HL-60 (cell line): ENCODE measurements at regions not wholly inside any gene's neighbourhood (a gene's known extent, or its start where the extent isn't known, plus 50 kb on each side); places are given as distances from the start of the nearest gene placed in this dataset.

ENCODE experiments used
- GABPA ChIP-seq: IDR thresholded peaks from 2 replicates; pipeline ENCODE4 v1.6.1; 2012; ENCODE audit warnings: low read depth
- POLR2AphosphoS5 ChIP-seq: IDR thresholded peaks from 2 replicates; pipeline ENCODE4 v1.6.1; 2012; ENCODE audit warnings: low read depth
- REST ChIP-seq: IDR thresholded peaks from 2 replicates; pipeline ENCODE4 v1.6.1; 2012; ENCODE audit warnings: low read depth; ENCODE audit not compliant: insufficient replicate concordance
- SPI1 ChIP-seq: IDR thresholded peaks from 2 replicates; pipeline ENCODE4 v1.6.1; 2012; ENCODE audit warnings: low read depth, mild to moderate bottlenecking, borderline replicate concordance
- TF ChIP-seq, protein P1 (sequence below): IDR thresholded peaks from one replicate; pipeline ENCODE4 v1.5.1; 2011; ENCODE audit warnings: low read length, control low read depth, inconsistent platforms; ENCODE audit not compliant: insufficient read depth

DNA sequence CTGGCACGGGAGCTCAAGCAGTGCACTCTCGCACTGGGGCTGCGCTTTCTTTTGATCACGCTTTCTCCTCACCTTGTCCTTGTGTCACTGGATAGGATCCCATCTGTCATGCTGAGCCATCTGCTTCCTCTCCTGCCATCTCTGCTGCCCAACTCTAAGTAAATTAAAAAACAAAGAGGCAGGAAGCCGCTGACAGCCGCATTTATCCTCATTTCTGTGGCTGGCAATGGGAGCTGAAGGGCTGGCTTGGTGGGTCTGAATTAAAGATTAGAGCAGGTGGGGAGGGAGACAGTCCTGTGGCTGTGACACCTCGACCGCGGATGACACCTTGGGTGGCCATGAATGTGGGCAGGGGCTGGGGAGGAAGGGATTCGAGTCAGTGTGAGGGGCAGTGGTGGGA is 159.2 kb upstream of the ALDH1B1 start:
- TF ChIP-seq, protein P1, sequence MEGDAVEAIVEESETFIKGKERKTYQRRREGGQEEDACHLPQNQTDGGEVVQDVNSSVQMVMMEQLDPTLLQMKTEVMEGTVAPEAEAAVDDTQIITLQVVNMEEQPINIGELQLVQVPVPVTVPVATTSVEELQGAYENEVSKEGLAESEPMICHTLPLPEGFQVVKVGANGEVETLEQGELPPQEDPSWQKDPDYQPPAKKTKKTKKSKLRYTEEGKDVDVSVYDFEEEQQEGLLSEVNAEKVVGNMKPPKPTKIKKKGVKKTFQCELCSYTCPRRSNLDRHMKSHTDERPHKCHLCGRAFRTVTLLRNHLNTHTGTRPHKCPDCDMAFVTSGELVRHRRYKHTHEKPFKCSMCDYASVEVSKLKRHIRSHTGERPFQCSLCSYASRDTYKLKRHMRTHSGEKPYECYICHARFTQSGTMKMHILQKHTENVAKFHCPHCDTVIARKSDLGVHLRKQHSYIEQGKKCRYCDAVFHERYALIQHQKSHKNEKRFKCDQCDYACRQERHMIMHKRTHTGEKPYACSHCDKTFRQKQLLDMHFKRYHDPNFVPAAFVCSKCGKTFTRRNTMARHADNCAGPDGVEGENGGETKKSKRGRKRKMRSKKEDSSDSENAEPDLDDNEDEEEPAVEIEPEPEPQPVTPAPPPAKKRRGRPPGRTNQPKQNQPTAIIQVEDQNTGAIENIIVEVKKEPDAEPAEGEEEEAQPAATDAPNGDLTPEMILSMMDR = no peak
- no peak for TF ChIP-seq REST
- TF ChIP-seq GABPA = no peak
- TF ChIP-seq POLR2AphosphoS5 = no peak
- no peak for TF ChIP-seq SPI1
